ENCODE measurements at regions not wholly inside any gene's neighbourhood (a gene's known extent, or its start where the extent isn't known, plus 50 kb on each side); places are given as distances from the start of the nearest gene placed in this dataset.

DNA sequence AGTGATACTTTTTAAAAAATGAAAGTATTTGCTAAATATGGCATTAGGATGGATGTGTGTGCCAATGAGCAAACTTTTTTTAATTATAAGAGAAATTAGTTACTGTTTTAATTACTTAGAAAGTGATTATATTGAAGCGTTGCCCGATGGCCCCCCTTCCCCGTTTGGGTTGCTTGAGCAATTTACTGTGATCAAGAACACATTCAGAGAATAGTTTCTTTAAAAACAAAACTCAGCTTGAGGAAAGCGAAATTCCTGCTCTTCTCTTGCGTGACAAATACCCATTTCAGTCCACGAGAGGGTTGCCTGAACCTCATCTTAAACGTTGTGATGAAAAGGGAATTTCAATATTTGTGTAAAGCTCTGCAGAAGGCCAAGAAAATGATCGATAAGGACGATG is 234.1 kb downstream of the GATA3 start:
- no peak for DNase-seq (ENCODE audit: low read depth in 1 of 2, low spot score in 1 of 2)
- H3K9me3 ChIP-seq (ENCODE audit: low read depth): no peaks in the 10 kb centered on the region
- no peaks in the 10 kb centered on the region for H3K4me1 ChIP-seq (ENCODE audit: low read depth)
- H3K27me3 ChIP-seq: peaks cover 43% of the 10 kb centered on the region
- H3K36me3 ChIP-seq: no peaks in the 10 kb centered on the region
- no peak overlapping the region for H3K27ac ChIP-seq
- TF ChIP-seq, protein P1, sequence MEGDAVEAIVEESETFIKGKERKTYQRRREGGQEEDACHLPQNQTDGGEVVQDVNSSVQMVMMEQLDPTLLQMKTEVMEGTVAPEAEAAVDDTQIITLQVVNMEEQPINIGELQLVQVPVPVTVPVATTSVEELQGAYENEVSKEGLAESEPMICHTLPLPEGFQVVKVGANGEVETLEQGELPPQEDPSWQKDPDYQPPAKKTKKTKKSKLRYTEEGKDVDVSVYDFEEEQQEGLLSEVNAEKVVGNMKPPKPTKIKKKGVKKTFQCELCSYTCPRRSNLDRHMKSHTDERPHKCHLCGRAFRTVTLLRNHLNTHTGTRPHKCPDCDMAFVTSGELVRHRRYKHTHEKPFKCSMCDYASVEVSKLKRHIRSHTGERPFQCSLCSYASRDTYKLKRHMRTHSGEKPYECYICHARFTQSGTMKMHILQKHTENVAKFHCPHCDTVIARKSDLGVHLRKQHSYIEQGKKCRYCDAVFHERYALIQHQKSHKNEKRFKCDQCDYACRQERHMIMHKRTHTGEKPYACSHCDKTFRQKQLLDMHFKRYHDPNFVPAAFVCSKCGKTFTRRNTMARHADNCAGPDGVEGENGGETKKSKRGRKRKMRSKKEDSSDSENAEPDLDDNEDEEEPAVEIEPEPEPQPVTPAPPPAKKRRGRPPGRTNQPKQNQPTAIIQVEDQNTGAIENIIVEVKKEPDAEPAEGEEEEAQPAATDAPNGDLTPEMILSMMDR (IDR thresholded peaks at IDR 0.05; ENCODE audit: low read depth, low read length): no peak
- no peak overlapping the region for H3K4me3 ChIP-seq

DNA sequence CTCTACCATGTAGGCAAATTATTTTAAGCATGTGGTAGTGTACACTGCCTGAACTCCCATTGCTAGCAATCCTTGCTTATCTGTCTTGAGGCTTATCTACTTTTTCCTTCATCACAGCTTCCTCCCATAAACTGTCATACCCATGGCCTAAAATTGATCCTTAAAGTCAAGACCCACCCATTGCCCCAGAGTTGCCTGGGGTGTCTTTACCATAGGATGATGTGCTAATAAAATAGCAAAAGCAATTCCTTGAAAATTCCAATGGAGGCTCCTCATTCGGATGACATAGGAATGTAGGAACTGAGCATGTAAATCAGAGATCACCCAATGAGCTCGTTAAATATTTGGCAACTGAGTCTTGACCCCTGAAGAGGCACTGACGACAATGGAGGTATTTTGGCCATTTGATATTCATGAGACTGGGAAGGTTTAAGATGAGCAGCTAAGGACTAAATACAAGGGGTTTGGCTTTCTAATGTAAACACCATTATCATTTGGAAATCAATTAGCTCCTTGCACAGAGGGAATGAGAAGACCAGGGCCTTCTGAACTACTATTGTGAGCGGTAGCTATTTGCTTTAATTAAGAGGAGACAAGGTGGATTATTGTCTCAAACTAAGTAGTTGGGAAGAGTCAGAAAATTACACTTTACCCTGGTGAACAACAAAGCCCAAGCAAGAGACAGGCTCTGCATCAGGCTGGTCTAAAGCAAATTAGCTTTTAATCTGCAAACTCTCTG is 234.9 kb downstream of the GATA3 start:
- no peak for DNase-seq (ENCODE audit: low read depth in 1 of 2, low spot score in 1 of 2)
- H3K27me3 ChIP-seq: peaks cover 51% of the 10 kb centered on the region
- no peaks in the 10 kb centered on the region for H3K4me1 ChIP-seq (ENCODE audit: low read depth)
- no peaks in the 10 kb centered on the region for H3K9me3 ChIP-seq (ENCODE audit: low read depth)
- no peaks in the 10 kb centered on the region for H3K36me3 ChIP-seq
- H3K27ac ChIP-seq: no peak overlapping the region
- TF ChIP-seq, protein P1 (IDR thresholded peaks at IDR 0.05; ENCODE audit: low read depth, low read length): no peak
- no peak overlapping the region for H3K4me3 ChIP-seq

DNA sequence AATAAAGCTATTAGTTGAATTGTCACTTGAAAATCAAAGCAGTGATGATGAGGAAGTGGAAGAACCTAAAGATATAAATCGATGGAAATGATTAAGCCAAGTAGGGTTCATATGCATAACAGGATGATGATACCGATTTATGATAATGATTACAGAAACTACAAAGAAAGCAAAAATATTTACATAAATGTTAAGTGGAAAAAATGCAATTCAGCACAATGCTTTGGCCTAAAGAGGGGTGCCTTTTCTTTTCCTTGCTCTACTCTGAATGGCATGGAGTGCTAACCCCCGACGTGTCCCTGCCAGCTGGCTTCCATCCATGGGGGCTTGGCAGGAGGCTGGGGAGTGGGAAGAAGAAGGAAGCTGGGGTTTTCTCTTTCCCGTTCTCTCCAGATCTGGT is 240.3 kb downstream of the GATA3 start:
- no peak for DNase-seq (ENCODE audit: low read depth in 1 of 2, low spot score in 1 of 2)
- Histone ChIP-seq H3K36me3 (no peaks in the 10 kb centered on the region), H3K4me3 (no peak overlapping the region), H3K4me1 (ENCODE audit: low read depth) (no peaks in the 10 kb centered on the region), H3K9me3 (ENCODE audit: low read depth) (no peaks in the 10 kb centered on the region), H3K27me3 (peaks cover 86% of the 10 kb centered on the region), H3K27ac (no peak overlapping the region)
- TF ChIP-seq, protein P1 (IDR thresholded peaks at IDR 0.05; ENCODE audit: low read depth, low read length): no peak

DNA sequence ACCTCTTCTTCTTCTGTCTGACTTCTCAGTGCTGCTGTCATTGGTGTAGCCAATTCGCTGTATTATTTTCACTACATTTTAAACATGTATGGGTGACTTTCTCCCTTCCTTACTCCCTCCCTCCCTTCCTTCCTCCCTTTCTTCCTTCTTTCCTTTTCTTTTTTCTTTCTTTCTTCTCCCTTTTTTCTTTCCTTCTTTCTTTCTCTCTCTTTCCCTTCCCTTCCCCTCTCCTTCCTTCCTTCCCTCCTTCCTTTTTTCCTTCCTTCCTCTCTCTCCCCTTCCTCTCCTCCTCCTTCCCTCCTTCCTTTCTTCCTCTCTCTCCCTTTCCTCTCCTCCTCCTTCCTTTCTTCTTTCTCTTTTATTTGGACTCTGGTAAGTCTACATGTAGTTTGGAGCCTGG is 240.8 kb downstream of the GATA3 start:
- no peak for DNase-seq (ENCODE audit: low read depth in 1 of 2, low spot score in 1 of 2)
- no peaks in the 10 kb centered on the region for H3K36me3 ChIP-seq
- H3K27ac ChIP-seq: no peak overlapping the region
- no peaks in the 10 kb centered on the region for H3K9me3 ChIP-seq (ENCODE audit: low read depth)
- no peaks in the 10 kb centered on the region for H3K4me1 ChIP-seq (ENCODE audit: low read depth)
- H3K4me3 ChIP-seq: no peak overlapping the region
- TF ChIP-seq, protein P1 (IDR thresholded peaks at IDR 0.05; ENCODE audit: low read depth, low read length): no peak
- H3K27me3 ChIP-seq: peaks cover 86% of the 10 kb centered on the region

DNA sequence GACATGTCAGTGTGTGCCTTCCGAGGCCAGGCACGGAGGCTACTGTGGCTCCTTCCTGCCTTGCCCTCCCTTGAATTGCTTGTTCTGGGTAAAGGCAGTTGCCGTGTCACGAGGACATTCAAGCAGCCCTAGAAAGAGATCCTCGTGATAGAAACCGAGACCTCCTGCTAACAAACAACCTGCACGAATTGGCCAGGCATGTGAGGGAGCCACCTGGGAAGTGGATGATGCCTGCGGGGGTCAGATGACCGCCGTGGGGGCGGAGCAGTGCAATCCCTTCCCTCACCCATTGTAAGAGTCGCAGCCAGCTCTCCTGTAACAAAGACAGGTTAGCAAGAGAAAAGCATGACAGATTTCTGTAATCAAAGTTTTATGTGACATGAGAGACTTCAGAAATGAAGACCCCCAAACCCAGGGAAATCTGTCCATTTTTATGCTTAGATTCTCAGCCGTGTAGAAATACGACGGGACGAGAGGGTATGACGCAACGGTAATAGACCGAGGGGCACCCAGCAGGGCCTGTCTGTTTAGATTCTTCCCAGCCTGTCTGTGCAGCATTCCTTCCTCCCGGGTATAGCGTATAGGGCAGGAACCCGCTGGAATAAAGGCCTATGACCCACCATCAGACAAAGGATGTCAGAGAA is 241.7 kb downstream of the GATA3 start:
- no peak for DNase-seq (ENCODE audit: low read depth in 1 of 2, low spot score in 1 of 2)
- Histone ChIP-seq H3K4me3 (no peak overlapping the region), H3K27ac (no peak overlapping the region)

More for the DNA sequence above, 241.7 kb downstream of the GATA3 start:
- Histone ChIP-seq H3K4me1 (ENCODE audit: low read depth) (no peaks in the 10 kb centered on the region), H3K9me3 (ENCODE audit: low read depth) (no peaks in the 10 kb centered on the region), H3K27me3 (peaks cover 90% of the 10 kb centered on the region), H3K36me3 (no peaks in the 10 kb centered on the region)
- TF ChIP-seq, protein P1 (IDR thresholded peaks at IDR 0.05; ENCODE audit: low read depth, low read length): no peak
